Left kidney (tissue), 1 donor: ENCODE measurements at regions not wholly inside any gene's neighbourhood (a gene's known extent, or its start where the extent isn't known, plus 50 kb on each side); places are given as distances from the start of the nearest gene placed in this dataset.

ENCODE experiments used
- DNase-seq: peaks from one replicate; pipeline ENCODE4 v3.0.0-alpha.2; 2013

DNA sequence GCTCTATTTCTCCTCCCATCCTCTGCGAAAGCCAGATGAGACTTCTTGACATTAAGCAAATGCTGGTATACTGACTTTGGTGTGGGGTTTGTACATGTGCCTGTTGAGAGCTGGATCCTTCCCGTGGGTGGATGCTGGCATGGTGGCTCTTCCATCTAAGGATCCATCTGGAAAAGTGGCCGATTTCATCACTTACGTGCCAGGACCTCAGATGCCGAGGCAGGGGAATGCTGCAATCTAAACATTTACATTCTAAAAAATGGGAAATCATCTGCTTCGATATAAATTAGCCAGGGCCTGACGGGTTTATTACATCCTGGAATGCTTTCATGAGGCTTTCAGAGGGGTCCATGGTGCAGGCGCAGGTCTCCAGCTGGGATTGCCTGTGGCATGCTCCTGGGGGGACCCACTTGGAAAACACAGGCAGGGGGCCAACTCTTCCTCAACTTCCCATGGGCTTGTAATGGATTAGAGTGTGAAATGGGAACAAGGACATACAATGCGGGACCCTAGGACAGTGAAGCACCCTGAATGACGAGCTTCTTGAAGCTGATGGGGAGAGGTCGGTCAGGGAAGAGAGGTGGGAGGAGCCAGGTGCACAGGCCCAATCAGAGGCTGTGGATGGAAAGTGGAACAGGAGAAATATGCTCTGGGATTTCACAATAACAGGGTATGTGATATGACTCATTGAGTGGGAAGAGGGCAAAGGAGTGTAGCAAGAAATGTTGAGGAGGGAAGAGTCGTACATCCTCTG lies 105.5 kb upstream of the PITX1 start:
- peak; percentile 29 for DNase-seq

GRCh38 chr5:135138116-135138850 lies 104.3 kb upstream of the PITX1 start:
- no peak for DNase-seq

- DNase-seq: no peak
Observed at GRCh38 chr5:135137146-135137915, 103.3 kb upstream of the PITX1 start.

DNA sequence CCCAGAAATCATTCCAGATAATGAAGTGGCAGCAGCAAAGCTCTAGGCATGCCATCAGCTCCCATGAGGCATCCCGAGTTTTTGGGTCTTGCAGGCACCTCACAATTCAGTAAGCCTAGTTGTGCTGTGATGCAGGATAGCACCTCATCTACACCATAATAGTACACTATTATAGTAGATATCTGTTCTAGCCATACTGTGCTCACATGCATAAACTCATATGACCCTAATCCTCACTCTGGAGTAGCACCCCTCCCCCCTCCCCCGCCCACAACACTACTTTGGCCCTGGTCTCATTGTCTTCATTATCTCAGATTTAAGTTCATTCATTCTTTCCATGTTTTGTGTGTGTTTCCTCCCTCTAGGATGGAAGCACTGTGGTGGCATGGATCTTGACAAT lies 102.5 kb upstream of the PITX1 start:
- no peak for DNase-seq

GRCh38 chr5:135135530-135136226 lies 101.7 kb upstream of the PITX1 start:
- DNase-seq: no peak

DNA sequence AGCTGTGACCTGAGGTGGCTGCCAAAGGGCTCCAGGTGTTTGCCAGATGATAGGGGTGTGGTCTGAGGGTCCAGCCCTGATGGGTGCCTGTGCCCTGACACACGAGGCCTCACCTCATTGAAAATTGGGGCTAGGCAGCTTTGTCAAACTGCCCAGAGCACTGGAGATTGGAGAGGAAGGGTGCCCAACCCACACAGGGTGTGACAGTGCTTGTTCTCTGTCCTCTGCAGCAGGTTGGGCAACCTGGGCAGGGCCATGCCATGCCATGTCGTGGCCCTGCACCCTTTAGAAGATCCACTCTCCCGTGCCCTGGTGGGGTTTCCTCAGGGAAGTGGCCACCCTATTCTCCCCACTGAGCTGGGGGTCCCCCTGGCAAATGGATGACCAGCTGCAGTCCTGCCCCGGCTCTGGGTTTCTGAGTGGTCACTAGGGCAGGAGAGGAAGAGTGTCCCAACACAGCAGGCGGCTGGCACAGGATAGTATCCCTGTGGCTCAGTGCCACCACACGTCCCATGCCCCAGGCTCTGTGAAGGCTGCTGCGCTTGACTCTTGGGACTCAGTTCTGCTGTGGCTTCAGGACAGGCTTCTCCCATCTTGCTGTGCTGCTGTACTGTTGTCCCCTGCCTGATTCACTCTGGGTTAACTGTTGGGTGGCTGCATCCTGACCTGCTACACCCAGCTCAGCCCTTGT lies 100.8 kb upstream of the PITX1 start:
- DNase-seq: no peak

GRCh38 chr5:135133698-135134515 lies 99.9 kb upstream of the PITX1 start:
- no peak for DNase-seq

DNA sequence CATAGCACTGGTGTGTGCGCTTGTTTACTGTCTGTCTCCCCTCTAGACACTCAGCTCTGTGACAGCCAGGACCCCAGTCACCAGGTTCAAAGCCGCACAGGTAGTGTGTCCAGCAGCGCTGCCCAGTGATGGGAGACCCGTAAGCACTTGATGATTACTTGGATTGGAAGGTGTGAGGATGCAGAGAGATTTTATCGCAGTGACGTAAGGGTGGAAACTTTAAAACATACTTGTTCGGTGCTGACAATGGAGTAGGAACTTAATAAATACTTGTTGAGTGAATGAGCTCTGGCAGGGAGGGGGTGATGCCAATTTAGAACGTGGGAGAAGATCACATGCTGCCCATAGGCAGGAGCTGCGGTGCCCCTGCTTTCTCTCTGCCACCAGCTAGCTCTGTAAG lies 99.2 kb upstream of the PITX1 start:
- no peak for DNase-seq

DNA sequence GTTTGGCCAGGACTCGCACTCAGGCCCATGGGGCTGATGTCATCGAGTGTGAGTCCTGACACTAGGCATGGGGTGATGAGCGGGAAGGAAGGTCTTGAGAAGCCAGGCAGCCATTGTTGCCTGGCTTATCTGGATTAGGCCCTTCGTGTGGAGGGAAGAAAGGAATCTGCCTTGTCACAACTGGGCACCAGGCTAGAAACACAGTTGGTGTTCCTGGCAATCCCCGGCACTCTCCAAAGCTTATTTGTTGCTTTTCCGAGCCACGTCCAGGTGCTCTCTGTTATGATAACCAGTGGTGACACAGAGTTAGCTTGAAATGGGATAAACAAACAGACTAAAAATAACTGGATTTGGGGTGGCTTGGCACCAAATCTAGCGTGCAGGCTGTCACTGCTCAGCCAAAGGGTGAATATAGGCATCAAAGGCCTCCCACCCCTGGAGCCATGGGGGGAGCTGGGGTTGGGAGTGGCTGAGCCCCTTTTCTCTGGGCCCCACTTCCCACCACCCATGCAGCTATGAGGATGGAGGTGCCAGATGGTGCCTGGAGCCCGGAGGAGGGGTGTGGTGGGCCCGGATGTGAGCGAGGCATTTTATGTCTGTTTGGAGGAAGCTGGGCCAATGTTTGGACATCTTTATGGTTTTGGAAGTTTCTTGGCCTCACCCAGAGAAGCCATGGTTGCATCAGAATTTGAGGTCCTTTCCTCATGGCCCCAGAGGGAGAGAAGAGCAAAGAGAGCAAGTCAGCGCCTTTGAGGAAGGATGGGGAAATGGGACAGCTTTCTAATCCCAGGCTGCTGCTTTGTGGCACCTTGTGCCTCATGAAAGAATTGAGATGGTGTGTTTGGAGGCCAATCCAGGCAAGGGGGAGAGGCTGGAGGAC lies 98.0 kb upstream of the PITX1 start:
- no peak for DNase-seq

GRCh38 chr5:135130261-135131215 lies 96.5 kb upstream of the PITX1 start:
- DNase-seq: no peak

DNA sequence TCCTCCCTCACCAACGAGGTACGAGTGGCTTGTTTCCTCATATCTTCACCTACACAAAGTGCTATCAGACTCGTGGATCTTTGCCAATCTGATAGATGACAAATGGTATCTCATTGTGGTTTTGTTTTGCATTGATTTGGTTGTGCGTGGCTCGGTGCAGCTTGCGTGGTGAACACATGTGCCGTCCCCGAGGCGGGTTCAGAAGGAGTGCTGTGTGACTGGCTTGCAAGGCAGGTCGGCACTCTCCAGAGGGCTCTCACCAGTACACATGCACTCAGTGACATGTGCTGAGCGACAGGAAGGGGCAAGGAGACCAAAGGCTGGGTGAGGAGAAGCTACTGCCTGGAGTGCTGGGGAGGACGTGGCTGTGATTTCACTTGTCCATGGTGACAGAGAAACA lies 95.3 kb upstream of the PITX1 start:
- no peak for DNase-seq

DNA sequence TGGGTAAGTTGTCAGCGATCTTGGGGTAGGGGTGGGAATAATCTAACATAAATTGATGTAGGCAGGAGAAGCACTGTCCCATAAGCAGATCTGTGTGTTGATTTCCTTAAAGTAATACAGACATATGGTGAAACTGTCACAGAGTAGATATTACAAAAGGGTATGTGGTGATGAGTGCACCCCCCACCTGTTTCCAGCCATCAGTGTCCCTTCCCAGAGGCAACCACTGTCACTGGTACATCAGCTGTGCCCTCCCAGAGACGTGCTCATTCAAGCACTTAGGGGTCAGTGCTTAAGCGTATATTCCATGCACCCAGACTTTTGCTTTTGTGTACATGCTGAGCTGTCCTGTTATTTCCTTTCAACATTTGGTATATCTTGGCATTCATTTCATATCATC lies 94.3 kb upstream of the PITX1 start:
- DNase-seq: no peak

GRCh38 chr5:135127439-135128240 lies 93.6 kb upstream of the PITX1 start:
- DNase-seq: no peak

DNA sequence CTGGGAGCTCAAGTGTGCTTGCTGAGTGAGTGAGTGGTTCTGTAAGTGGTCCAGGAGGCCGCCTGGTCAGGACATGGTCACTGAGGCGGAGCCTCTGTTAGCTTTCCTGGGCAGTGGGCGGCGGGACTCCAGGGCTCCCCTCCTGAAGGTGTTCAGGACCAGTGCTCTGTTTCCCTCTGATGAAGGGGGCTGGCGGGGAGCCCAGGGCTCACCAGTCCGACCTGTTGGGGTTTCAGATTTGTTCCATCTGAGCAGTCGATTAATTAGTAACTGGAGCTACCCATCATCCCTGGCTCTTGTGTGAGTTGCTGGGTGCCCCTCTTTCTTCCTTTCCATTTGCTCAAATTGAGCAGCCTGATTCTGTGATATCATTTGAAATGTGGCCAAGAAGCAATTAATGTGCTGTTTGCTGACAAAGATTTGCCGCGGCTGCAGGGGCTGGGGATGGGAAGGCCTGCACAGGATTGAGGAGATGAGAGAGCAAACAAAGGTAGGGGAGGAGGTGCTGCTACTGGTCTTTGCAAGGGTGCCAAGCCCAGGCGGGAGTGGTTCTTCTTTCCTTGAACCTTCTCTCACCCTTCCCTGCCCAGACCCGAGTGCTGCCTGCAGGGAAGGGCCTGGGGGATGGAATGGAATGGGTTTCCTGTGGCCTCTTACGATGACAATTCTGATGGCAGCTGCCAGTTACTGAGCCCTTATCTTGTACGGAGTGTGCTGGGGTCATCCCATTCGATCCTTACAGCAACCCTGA lies 92.8 kb upstream of the PITX1 start:
- DNase-seq: peak; percentile 64

- no peak for DNase-seq
Observed at GRCh38 chr5:135124724-135125123, 90.7 kb upstream of the PITX1 start.

DNA sequence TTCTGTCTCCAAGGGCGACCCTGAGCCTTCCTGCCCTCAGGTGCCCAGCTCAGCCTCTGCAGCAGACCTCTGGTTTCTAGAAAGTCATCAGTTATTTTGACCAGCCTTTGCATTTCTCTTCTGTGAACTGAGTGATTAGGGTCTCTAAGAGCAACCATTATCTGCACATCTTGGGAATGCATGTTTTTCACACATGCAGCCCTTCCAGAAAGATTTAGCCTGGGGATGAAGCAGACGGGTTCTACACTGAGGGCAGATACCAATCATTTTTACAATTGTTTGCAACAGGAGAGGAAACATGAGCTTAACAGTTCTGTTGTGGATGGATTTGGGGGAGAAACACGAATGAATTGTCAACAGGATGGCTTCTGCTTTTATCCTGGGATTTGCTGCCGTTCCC lies 90.1 kb upstream of the PITX1 start:
- no peak for DNase-seq

DNA sequence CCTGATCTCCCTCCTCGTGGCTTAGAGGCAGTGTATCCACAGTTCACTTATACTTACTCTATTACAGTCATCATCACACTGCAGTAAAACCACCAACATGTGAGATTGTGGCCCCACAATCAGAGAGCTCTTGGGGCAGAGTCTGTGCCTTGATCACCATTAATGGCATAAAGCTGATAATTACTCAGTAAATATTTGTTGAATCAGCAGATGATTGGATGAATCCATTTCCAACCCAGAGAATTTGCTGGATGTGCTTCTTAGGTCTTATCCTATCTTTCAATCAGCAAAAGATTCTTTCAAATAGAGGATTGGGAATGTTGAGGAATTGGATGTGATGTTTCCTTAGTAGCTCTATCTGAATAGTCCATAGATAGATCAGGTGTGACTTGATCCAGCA lies 88.8 kb upstream of the PITX1 start:
- no peak for DNase-seq
